ENCODE measurements at regions not wholly inside any gene's neighbourhood (a gene's known extent, or its start where the extent isn't known, plus 50 kb on each side); places are given as distances from the start of the nearest gene placed in this dataset.

DNA sequence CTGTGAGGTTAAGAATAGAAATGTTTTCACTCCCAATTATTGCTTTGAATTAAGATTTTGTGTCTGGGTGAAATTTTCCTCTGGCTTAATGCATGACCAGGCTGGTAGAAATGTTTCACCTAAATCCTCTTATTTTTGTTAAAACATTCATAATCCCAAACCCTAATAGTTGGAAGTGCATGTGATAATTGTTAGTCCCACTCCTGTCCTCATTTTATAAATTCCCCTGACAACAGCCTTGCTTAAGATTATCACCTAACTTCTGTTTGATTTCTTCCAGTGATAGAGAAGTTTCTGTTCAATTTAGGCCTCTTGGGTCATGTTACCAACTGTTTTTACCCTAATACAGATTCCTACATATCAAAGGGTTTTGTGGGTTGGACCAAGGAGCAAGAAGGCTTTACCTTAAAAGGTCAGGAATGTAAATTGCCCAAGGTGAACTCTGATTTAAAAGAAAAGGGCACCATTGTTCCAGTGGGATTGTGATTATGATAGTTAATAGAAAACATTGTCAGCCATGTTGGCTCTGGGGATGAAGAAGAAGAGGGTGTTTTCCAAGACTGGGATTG is 158.7 kb upstream of the CENPW start:
- Histone ChIP-seq H3K4me3 (ENCODE audit: insufficient read depth, low read length, poor library complexity, severe bottlenecking) (no peak overlapping the region), H3F3A (ENCODE audit: insufficient read depth) (no peaks in the 10 kb centered on the region), H3K79me2 (ENCODE audit: insufficient read depth, low read length) (no peaks in the 10 kb centered on the region), H3K9me3 (ENCODE audit: insufficient read depth, low read length) (no peaks in the 10 kb centered on the region), H3K36me3 (ENCODE audit: low read length) (no peaks in the 10 kb centered on the region), H2AFZ (ENCODE audit: low read depth, low read length, severe bottlenecking) (no peak overlapping the region), H4K20me1 (ENCODE audit: low read depth, low read length) (no peaks in the 10 kb centered on the region), H3K27me3 (ENCODE audit: low read length) (no peaks in the 10 kb centered on the region), H3K9ac (ENCODE audit: low read length) (no peak overlapping the region), H3K9me2 (replicated peaks; ENCODE audit: insufficient read depth, low read length) (no peaks in the 10 kb centered on the region), H3K27ac (ENCODE audit: low read depth, low read length) (no peak overlapping the region), H3K4me2 (ENCODE audit: low read depth, low read length, poor library complexity, severe bottlenecking) (no peak overlapping the region)
- TF ChIP-seq EZH2phosphoT487 (conservative IDR thresholded peaks at IDR 0.05; ENCODE audit: low read length), result no peak
- TF ChIP-seq, protein P1, sequence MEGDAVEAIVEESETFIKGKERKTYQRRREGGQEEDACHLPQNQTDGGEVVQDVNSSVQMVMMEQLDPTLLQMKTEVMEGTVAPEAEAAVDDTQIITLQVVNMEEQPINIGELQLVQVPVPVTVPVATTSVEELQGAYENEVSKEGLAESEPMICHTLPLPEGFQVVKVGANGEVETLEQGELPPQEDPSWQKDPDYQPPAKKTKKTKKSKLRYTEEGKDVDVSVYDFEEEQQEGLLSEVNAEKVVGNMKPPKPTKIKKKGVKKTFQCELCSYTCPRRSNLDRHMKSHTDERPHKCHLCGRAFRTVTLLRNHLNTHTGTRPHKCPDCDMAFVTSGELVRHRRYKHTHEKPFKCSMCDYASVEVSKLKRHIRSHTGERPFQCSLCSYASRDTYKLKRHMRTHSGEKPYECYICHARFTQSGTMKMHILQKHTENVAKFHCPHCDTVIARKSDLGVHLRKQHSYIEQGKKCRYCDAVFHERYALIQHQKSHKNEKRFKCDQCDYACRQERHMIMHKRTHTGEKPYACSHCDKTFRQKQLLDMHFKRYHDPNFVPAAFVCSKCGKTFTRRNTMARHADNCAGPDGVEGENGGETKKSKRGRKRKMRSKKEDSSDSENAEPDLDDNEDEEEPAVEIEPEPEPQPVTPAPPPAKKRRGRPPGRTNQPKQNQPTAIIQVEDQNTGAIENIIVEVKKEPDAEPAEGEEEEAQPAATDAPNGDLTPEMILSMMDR (IDR thresholded peaks at IDR 0.05; ENCODE audit: insufficient read depth, low read length, poor library complexity, severe bottlenecking), result no peak

DNA sequence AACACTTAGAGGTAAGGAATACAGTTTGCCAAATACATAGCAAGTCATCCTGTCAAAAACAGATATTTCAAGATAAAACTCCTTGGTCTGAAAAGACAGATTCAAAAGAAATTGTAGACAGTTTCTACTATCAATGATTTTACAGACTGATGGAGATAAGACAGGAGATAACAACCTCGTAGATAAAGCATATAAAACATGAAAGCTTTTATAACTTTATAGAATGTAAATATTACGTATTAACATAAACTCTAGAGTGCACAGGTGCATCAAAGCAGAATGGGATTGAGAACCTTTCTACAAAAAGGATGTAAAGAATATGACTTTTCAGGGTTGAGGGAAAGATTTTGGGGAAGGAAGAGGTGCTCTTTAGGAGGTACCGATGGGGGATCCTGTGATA is 158.0 kb upstream of the CENPW start:
- Histone ChIP-seq H3K27ac (ENCODE audit: low read depth, low read length) (no peak overlapping the region), H3K9me2 (replicated peaks; ENCODE audit: insufficient read depth, low read length) (no peaks in the 10 kb centered on the region), H3F3A (ENCODE audit: insufficient read depth) (no peaks in the 10 kb centered on the region), H4K20me1 (ENCODE audit: low read depth, low read length) (no peaks in the 10 kb centered on the region), H3K4me2 (ENCODE audit: low read depth, low read length, poor library complexity, severe bottlenecking) (no peak overlapping the region), H3K79me2 (ENCODE audit: insufficient read depth, low read length) (no peaks in the 10 kb centered on the region), H3K27me3 (ENCODE audit: low read length) (no peaks in the 10 kb centered on the region), H3K4me3 (ENCODE audit: insufficient read depth, low read length, poor library complexity, severe bottlenecking) (no peak overlapping the region), H2AFZ (ENCODE audit: low read depth, low read length, severe bottlenecking) (no peak overlapping the region), H3K36me3 (ENCODE audit: low read length) (no peaks in the 10 kb centered on the region), H3K9ac (ENCODE audit: low read length) (no peak overlapping the region), H3K9me3 (ENCODE audit: insufficient read depth, low read length) (no peaks in the 10 kb centered on the region)
- TF ChIP-seq, protein P1 (IDR thresholded peaks at IDR 0.05; ENCODE audit: insufficient read depth, low read length, poor library complexity, severe bottlenecking), result no peak
- TF ChIP-seq EZH2phosphoT487 (conservative IDR thresholded peaks at IDR 0.05; ENCODE audit: low read length), result no peak

DNA sequence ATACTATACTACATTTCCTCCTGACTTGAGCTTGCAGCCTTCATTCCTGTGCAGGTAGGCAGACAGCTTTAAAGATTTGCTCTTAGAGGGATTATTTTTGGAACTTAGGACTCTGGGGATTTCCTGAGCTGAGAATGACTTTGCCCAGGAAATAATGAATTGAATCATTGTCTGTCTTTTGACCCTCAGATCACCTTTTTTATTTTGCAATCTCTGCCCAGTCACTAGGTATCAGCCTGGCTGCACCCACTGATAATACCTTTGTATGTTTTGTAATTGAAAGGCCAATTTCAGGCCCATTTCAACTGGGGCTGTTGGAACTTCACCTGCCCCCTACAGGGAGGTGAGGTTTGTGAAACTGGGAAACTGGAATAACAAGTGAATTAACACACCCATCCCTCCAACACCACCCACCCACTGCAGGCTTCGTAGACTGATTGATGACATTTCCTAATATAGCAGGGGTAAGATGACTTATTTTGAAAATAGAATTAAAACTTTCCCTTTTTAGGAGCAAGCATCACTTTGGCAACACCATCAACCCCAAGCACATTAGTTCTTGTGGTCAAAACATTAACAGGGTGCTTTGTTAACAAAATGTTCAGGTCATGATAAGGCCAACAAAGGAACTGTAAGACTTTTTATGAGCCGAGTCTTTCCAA is 157.1 kb upstream of the CENPW start:
- Histone ChIP-seq H3K27me3 (ENCODE audit: low read length) (no peaks in the 10 kb centered on the region), H3F3A (ENCODE audit: insufficient read depth) (no peaks in the 10 kb centered on the region), H4K20me1 (ENCODE audit: low read depth, low read length) (no peaks in the 10 kb centered on the region), H3K4me3 (ENCODE audit: insufficient read depth, low read length, poor library complexity, severe bottlenecking) (no peak overlapping the region), H3K79me2 (ENCODE audit: insufficient read depth, low read length) (no peaks in the 10 kb centered on the region), H3K36me3 (ENCODE audit: low read length) (no peaks in the 10 kb centered on the region), H3K9me3 (ENCODE audit: insufficient read depth, low read length) (no peaks in the 10 kb centered on the region), H3K9ac (ENCODE audit: low read length) (no peak overlapping the region), H3K4me2 (ENCODE audit: low read depth, low read length, poor library complexity, severe bottlenecking) (no peak overlapping the region), H3K9me2 (replicated peaks; ENCODE audit: insufficient read depth, low read length) (no peaks in the 10 kb centered on the region), H2AFZ (ENCODE audit: low read depth, low read length, severe bottlenecking) (no peak overlapping the region), H3K27ac (ENCODE audit: low read depth, low read length) (no peak overlapping the region)
- TF ChIP-seq, protein P1 (IDR thresholded peaks at IDR 0.05; ENCODE audit: insufficient read depth, low read length, poor library complexity, severe bottlenecking), result no peak
- TF ChIP-seq EZH2phosphoT487 (conservative IDR thresholded peaks at IDR 0.05; ENCODE audit: low read length), result no peak
